GM12878 (cell line): ENCODE measurements at regions not wholly inside any gene's neighbourhood (a gene's known extent, or its start where the extent isn't known, plus 50 kb on each side); places are given as distances from the start of the nearest gene placed in this dataset.

Experiments used
- ATAC-seq: fragments of 200-7000 bp; cut with Tn5 transposase; 3 replicates; pipeline ENCODE4 v1.9.1; 2020; ENCODE audit warnings: mild to moderate bottlenecking, moderate library complexity
- BruUV-seq: library from RNA; stranded (reverse); fragments of 400-500 nt; replicated peaks from 2 replicates; lab custom pipeline; 2021; lab: Mats Ljungman, UMichigan
- CTCF ChIA-PET: fragments of 300-600 bp; sonication (Branson Sonifier 250); formaldehyde crosslinking; extraction: SDS; loops from one replicate; lab custom pipeline; 2021; ENCODE audit warnings: inconsistent platforms; lab: Yijun Ruan, JAX
- POLR2A ChIA-PET: fragments of 350-600 bp; formaldehyde crosslinking; extraction: SDS; loops from one replicate; lab custom pipeline; 2021; ENCODE audit warnings: inconsistent platforms; lab: Charles Lee
- RAD21 ChIA-PET: fragments of 300-600 bp; sonication (Branson Sonifier 250); formaldehyde crosslinking; loops from one replicate; lab custom pipeline; 2023; ENCODE audit warnings: antibody characterized with exemption; ENCODE audit not compliant: unreplicated experiment; lab: Charles Lee
- SMC1A ChIA-PET: fragments of 300-600 bp; sonication (Branson Sonifier 250); formaldehyde crosslinking; loops from one replicate; lab custom pipeline; 2023; ENCODE audit not compliant: unreplicated experiment, uncharacterized antibody; lab: Charles Lee
- DNase-seq: peaks from one replicate; pipeline ENCODE4 v3.0.0-alpha.2; 2011; ENCODE audit warnings: low read depth, low spot score
- FAIRE-seq: peaks from 3 replicates; lab custom pipeline; 2011; peaks lifted over from hg19 to GRCh38; lab: Jason Lieb, UNC
- H2AFZ ChIP-seq: 2 replicates; pipeline ENCODE4 v1.6.0; 2011; ENCODE audit warnings: low read depth, low read length, control low read depth; ENCODE audit not compliant: control insufficient read depth
- H3K27ac ChIP-seq: 2 replicates; pipeline ENCODE4 v1.5.1; 2011; ENCODE audit warnings: control low read depth; ENCODE audit not compliant: control insufficient read depth, insufficient read depth
- H3K27me3 ChIP-seq, 2 experiments: replicated peaks in 1 of 2; 2 replicates each; pipeline versions ENCODE4 v1.6.0 to v1.6.1; 2011; ENCODE audit warnings: low read length in 1 of 2; ENCODE audit not compliant: control insufficient read depth in 2 of 2, insufficient read depth in 2 of 2
- H3K36me3 ChIP-seq, 2 experiments: 2 replicates each; pipeline ENCODE4 v1.5.1; 2011; ENCODE audit warnings: low read length in 1 of 2; ENCODE audit not compliant: control insufficient read depth in 2 of 2, insufficient read depth in 2 of 2
- H3K4me1 ChIP-seq: 2 replicates; pipeline ENCODE4 v1.6.1; 2011; ENCODE audit warnings: mild to moderate bottlenecking, low read length, moderate library complexity, mixed read lengths; ENCODE audit not compliant: control insufficient read depth, insufficient read depth
- H3K4me2 ChIP-seq: 2 replicates; pipeline ENCODE4 v1.6.0; 2011; ENCODE audit warnings: control low read depth; ENCODE audit not compliant: control insufficient read depth, insufficient read depth
- H3K4me3 ChIP-seq: fragments of 200-600 bp; sonication (generic); 2 replicates; pipeline ENCODE4 v1.5.1; 2016
- H3K79me2 ChIP-seq: 2 replicates; pipeline ENCODE4 v1.6.0; 2011; ENCODE audit warnings: low read length; ENCODE audit not compliant: control insufficient read depth, insufficient read depth
- H3K9ac ChIP-seq: 2 replicates; pipeline ENCODE4 v1.8.0; 2011; ENCODE audit warnings: low read length, control low read depth, mixed read lengths; ENCODE audit not compliant: control insufficient read depth, insufficient read depth
- H3K9me3 ChIP-seq: replicated peaks from 3 replicates; pipeline ENCODE4 v1.5.1; 2011; ENCODE audit warnings: mild to moderate bottlenecking, low read length; ENCODE audit not compliant: control insufficient read depth, insufficient read depth
- H4K20me1 ChIP-seq: 2 replicates; pipeline ENCODE4 v1.6.0; 2011; ENCODE audit not compliant: control insufficient read depth, insufficient read depth
- GATAD2B ChIP-seq: fragments of 450-650 bp; conservative IDR thresholded peaks from 2 replicates; pipeline ENCODE4 v1.6.1; 2017; ENCODE audit warnings: low read depth, mild to moderate bottlenecking, moderate library complexity
- IKZF1 ChIP-seq: fragments of 450-650 bp; conservative IDR thresholded peaks from 2 replicates; pipeline ENCODE4 v1.6.1; 2017; ENCODE audit warnings: antibody characterized with exemption, mild to moderate bottlenecking
- KLF5 ChIP-seq: fragments of 450-650 bp; IDR thresholded peaks from 2 replicates; pipeline ENCODE4 v1.6.1; 2014; ENCODE audit warnings: mild to moderate bottlenecking; ENCODE audit not compliant: partially characterized antibody
- MEF2B ChIP-seq: fragments of 450-650 bp; IDR thresholded peaks from 2 replicates; pipeline ENCODE4 v1.6.1; 2018; ENCODE audit warnings: mild to moderate bottlenecking, moderate library complexity; ENCODE audit not compliant: partially characterized antibody, poor library complexity, severe bottlenecking
- NFYB ChIP-seq: IDR thresholded peaks from 2 replicates; pipeline ENCODE4 v1.6.1; 2011; ENCODE audit warnings: low read depth, mild to moderate bottlenecking, low read length, improper control_type of control experiment, moderate library complexity; ENCODE audit not compliant: insufficient read depth
- PAX5 ChIP-seq: IDR thresholded peaks from 2 replicates; pipeline ENCODE4 v1.6.1; 2011; ENCODE audit warnings: low read depth, low read length, borderline replicate concordance
- RB1 ChIP-seq: fragments of 450-650 bp; formaldehyde crosslinking; IDR thresholded peaks from 2 replicates; pipeline ENCODE4 v1.6.1; 2017; ENCODE audit warnings: mild to moderate bottlenecking, borderline replicate concordance
- RBBP5 ChIP-seq: fragments of 200-600 bp; sonication (generic); conservative IDR thresholded peaks from 2 replicates; pipeline ENCODE4 v1.6.1; 2016
- SMAD1 ChIP-seq: fragments of 450-650 bp; IDR thresholded peaks from 2 replicates; pipeline ENCODE4 v1.6.1; 2018; ENCODE audit warnings: mild to moderate bottlenecking, low read depth; ENCODE audit not compliant: partially characterized antibody
- SMAD5 ChIP-seq: IDR thresholded peaks from 2 replicates; pipeline ENCODE4 v1.6.1; 2016; ENCODE audit warnings: antibody characterized with exemption, low read depth
- ZNF217 ChIP-seq: fragments of 450-650 bp; IDR thresholded peaks from 2 replicates; pipeline ENCODE4 v1.6.1; 2017; ENCODE audit warnings: antibody characterized with exemption, mild to moderate bottlenecking
- WGBS: methylation state at CpG from one replicate; pipeline ENCODE4 v1.1.6; 2016; ENCODE audit warnings: low lambda C conversion rate; ENCODE audit not compliant: insufficient replicate concordance, insufficient coverage; ENCODE audit errors: missing lambda C conversion rate; 5-methylcytosine and 5-hydroxymethylcytosine counted together
- in situ Hi-C: fragments of 300-500 bp; cut with MboI; formaldehyde crosslinking; loops from 9 replicates; pipeline ENCODE4 v1.14.3; 2018; ENCODE audit warnings: mixed read lengths
- intact Hi-C: fragments of 100-400 bp; cut with micrococcal nuclease; formaldehyde crosslinking; loops from one replicate; pipeline ENCODE4 v1.14.2; 2022; ENCODE audit not compliant: unreplicated experiment
- TF ChIP-seq, protein P1 (sequence below): IDR thresholded peaks from 2 replicates; pipeline ENCODE4 v1.6.1; 2012; ENCODE audit warnings: low read depth, low read length, improper control_type of control experiment
- TF ChIP-seq, protein P2 (sequence below): fragments of 450-650 bp; IDR thresholded peaks from 2 replicates; pipeline ENCODE4 v1.6.1; 2017; ENCODE audit warnings: borderline replicate concordance
- TF ChIP-seq, protein P3 (sequence below): fragments of 150-350 bp; IDR thresholded peaks from 2 replicates; pipeline ENCODE4 v1.6.1; 2016; ENCODE audit warnings: low read depth, low read length

DNA sequence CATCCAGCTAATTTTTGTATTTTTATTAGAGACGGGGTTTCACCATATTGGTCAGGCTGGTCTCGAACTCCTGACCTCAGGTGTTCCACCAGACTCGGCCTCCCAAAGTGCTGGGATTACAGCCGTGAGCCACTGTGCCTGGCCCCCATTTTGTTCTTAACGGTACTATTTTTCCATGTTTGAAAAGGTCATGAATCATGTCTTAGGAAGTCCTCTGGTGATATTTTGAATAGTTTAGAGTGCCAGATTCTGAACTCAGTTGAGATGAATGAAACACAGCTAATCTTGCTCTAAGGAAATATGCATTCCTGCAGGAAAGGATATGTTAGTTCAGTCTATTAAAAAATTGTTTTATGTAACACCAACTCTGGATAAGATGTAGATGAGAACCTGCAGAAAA, 62.6 kb upstream of the ATP2B4 start:
- ChIA-PET RAD21 (interaction anchor here (0.6 kb wide), 1 partner anchor 28 kb away, joined by 4 read pairs; no protein-coding TSS in a partner anchor), POLR2A (no interaction called here), SMC1A (no interaction called here), CTCF (no interaction called here)
- Histone ChIP-seq H3K27me3 (peaks cover 0 to 2% of the 10 kb centered on the region in 2 experiments; a peak in 3 of 4 replicates), H3K9ac (no peak overlapping the region), H3K79me2 (no peaks in the 10 kb centered on the region), H2AFZ (no peak overlapping the region), H3K4me3 (no peak overlapping the region), H3K4me1 (no peaks in the 10 kb centered on the region), H3K27ac (no peak overlapping the region), H3K9me3 (no peaks in the 10 kb centered on the region), H4K20me1 (no peaks in the 10 kb centered on the region), H3K4me2 (no peak overlapping the region), H3K36me3 (no peaks in the 10 kb centered on the region)
- BruUV-seq: no TSS peak
- no peak for DNase-seq
- TF ChIP-seq, protein P1, sequence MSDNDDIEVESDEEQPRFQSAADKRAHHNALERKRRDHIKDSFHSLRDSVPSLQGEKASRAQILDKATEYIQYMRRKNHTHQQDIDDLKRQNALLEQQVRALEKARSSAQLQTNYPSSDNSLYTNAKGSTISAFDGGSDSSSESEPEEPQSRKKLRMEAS: no peak
- no peak for TF ChIP-seq NFYB
- TF ChIP-seq, protein P2, sequence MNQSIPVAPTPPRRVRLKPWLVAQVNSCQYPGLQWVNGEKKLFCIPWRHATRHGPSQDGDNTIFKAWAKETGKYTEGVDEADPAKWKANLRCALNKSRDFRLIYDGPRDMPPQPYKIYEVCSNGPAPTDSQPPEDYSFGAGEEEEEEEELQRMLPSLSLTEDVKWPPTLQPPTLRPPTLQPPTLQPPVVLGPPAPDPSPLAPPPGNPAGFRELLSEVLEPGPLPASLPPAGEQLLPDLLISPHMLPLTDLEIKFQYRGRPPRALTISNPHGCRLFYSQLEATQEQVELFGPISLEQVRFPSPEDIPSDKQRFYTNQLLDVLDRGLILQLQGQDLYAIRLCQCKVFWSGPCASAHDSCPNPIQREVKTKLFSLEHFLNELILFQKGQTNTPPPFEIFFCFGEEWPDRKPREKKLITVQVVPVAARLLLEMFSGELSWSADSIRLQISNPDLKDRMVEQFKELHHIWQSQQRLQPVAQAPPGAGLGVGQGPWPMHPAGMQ: no peak
- no peak for TF ChIP-seq SMAD1
- no peak for TF ChIP-seq MEF2B
- ATAC-seq: no peak
- WGBS: 40% methylated on average over 5 of the region's 5 CpGs
- no peak for FAIRE-seq
- in situ Hi-C loops: no loop called here
- intact Hi-C loops: no loop called here

DNA sequence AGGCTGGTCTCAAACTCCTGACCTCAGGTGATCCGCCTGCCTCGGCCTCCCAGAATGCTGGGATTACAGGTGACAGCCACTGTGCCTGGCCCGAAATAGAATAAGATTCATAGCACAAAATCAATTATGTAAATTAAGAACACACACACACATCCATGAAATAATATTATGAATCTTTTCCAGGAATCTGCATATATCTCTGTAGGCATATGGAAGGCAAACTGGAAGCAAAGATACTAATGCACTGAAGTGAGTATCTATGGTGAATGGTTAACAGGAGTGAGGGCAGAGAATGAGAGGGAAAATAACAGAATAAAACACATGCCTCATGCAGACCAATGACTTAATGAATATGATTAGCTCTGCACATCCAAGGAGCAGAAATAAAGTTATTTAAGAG, 61.6 kb upstream of the ATP2B4 start:
- 0% methylated on average over 3 of the region's 3 CpGs for WGBS
- ChIA-PET CTCF (no interaction called here), POLR2A (no interaction called here), SMC1A (interaction anchor here (0.7 kb wide), 1 partner anchor 28 kb away, joined by 3 read pairs; no protein-coding TSS in a partner anchor), RAD21 (no interaction called here)
- H4K20me1 ChIP-seq: no peaks in the 10 kb centered on the region
- no peaks in the 10 kb centered on the region for H3K79me2 ChIP-seq
- H3K9me3 ChIP-seq: no peaks in the 10 kb centered on the region
- no peak overlapping the region for H3K27ac ChIP-seq
- H3K9ac ChIP-seq: no peak overlapping the region
- no peak overlapping the region for H3K4me2 ChIP-seq
- no peak overlapping the region for H3K4me3 ChIP-seq
- DNase-seq (no peak), ATAC-seq (no peak), FAIRE-seq (no peak)
- peaks cover 0 to 2% of the 10 kb centered on the region in 2 experiments; a peak in 3 of 4 replicates for H3K27me3 ChIP-seq
- intact Hi-C loops: no loop called here
- no TSS peak for BruUV-seq
- in situ Hi-C loops: no loop called here
- no peak overlapping the region for H2AFZ ChIP-seq
- no peaks in the 10 kb centered on the region for H3K36me3 ChIP-seq
- H3K4me1 ChIP-seq: no peaks in the 10 kb centered on the region
- TF ChIP-seq ZNF217 (no peak), KLF5 (no peak), GATAD2B (no peak), PAX5 (no peak), RBBP5 (no peak), IKZF1 (no peak), RB1 (no peak), SMAD5 (no peak)
- TF ChIP-seq, protein P3, sequence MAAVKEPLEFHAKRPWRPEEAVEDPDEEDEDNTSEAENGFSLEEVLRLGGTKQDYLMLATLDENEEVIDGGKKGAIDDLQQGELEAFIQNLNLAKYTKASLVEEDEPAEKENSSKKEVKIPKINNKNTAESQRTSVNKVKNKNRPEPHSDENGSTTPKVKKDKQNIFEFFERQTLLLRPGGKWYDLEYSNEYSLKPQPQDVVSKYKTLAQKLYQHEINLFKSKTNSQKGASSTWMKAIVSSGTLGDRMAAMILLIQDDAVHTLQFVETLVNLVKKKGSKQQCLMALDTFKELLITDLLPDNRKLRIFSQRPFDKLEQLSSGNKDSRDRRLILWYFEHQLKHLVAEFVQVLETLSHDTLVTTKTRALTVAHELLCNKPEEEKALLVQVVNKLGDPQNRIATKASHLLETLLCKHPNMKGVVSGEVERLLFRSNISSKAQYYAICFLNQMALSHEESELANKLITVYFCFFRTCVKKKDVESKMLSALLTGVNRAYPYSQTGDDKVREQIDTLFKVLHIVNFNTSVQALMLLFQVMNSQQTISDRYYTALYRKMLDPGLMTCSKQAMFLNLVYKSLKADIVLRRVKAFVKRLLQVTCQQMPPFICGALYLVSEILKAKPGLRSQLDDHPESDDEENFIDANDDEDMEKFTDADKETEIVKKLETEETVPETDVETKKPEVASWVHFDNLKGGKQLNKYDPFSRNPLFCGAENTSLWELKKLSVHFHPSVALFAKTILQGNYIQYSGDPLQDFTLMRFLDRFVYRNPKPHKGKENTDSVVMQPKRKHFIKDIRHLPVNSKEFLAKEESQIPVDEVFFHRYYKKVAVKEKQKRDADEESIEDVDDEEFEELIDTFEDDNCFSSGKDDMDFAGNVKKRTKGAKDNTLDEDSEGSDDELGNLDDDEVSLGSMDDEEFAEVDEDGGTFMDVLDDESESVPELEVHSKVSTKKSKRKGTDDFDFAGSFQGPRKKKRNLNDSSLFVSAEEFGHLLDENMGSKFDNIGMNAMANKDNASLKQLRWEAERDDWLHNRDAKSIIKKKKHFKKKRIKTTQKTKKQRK: no peak
